Type B pancreatic cell (in vitro differentiated cells): ENCODE measurements at regions not wholly inside any gene's neighbourhood (a gene's known extent, or its start where the extent isn't known, plus 50 kb on each side); places are given as distances from the start of the nearest gene placed in this dataset.

Source experiments
- DNase-seq: peaks from one replicate; pipeline ENCODE4 v3.0.0; 2021; ENCODE audit warnings: mixed read lengths; ENCODE audit not compliant: unreplicated experiment; ENCODE audit errors: extremely low spot score
- H3K27ac Mint-ChIP-seq: 2 replicates; pipeline ENCODE4 v1.8.0; 2021; ENCODE audit warnings: mild to moderate bottlenecking, mixed read lengths
- H3K27me3 Mint-ChIP-seq: 2 replicates; pipeline ENCODE4 v1.8.0; 2021; ENCODE audit warnings: mixed read lengths
- H3K36me3 Mint-ChIP-seq: 2 replicates; pipeline ENCODE4 v1.8.0; 2021; ENCODE audit warnings: mixed read lengths
- H3K4me1 Mint-ChIP-seq: one replicate; pipeline ENCODE4 v1.8.0; 2021; ENCODE audit warnings: mixed read lengths; ENCODE audit not compliant: unreplicated experiment
- H3K4me3 Mint-ChIP-seq: 2 replicates; pipeline ENCODE4 v1.8.0; 2021; ENCODE audit warnings: mild to moderate bottlenecking, mixed read lengths
- H3K9me3 Mint-ChIP-seq: 2 replicates; pipeline ENCODE4 v1.8.0; 2021; ENCODE audit warnings: mixed read lengths
- CTCF ChIP-seq: fragments of 200-600 bp; sonication (generic); conservative IDR thresholded peaks from 2 replicates; pipeline ENCODE4 v1.5.0; 2021; ENCODE audit warnings: antibody characterized with exemption, mild to moderate bottlenecking

- no peak for DNase-seq
- Mint-ChIP-seq H3K36me3 (peaks cover 3% of the 10 kb centered on the region), H3K4me3 (no peak overlapping the region), H3K27me3 (no peaks in the 10 kb centered on the region), H3K9me3 (peaks cover 8% of the 10 kb centered on the region), H3K27ac (no peak overlapping the region), H3K4me1 (no peaks in the 10 kb centered on the region)
- TF ChIP-seq CTCF, result no peak
Measured at GRCh38 chrX:74023203-74023602, 170.7 kb upstream of the XIST start.

GRCh38 chrX:74018253-74018652 is 165.7 kb upstream of the XIST start:
- Mint-ChIP-seq H3K27me3 (no peaks in the 10 kb centered on the region), H3K36me3 (no peaks in the 10 kb centered on the region)

GRCh38 chrX:74015379-74016019 is 163.0 kb upstream of the XIST start:
- peak; percentile 97 for TF ChIP-seq CTCF
- H3K36me3 Mint-ChIP-seq, result no peaks in the 10 kb centered on the region
- no peak overlapping the region for H3K27ac Mint-ChIP-seq
- H3K4me3 Mint-ChIP-seq, result no peak overlapping the region
- H3K9me3 Mint-ChIP-seq, result no peaks in the 10 kb centered on the region
- H3K27me3 Mint-ChIP-seq, result no peaks in the 10 kb centered on the region
- peaks cover 4% of the 10 kb centered on the region for H3K4me1 Mint-ChIP-seq
- DNase-seq, result no peak

More at GRCh38 chrX:74018253-74018652, 165.7 kb upstream of the XIST start:
- Mint-ChIP-seq H3K4me1 (peaks cover 4% of the 10 kb centered on the region), H3K27ac (no peak overlapping the region), H3K9me3 (peaks cover 3% of the 10 kb centered on the region), H3K4me3 (no peak overlapping the region)
- TF ChIP-seq CTCF, result no peak
- DNase-seq, result no peak

- H3K4me1 Mint-ChIP-seq, result no peaks in the 10 kb centered on the region
- peaks cover 5% of the 10 kb centered on the region for H3K9me3 Mint-ChIP-seq
- no peak overlapping the region for H3K4me3 Mint-ChIP-seq
- peaks cover 26% of the 10 kb centered on the region for H3K36me3 Mint-ChIP-seq
- no peak overlapping the region for H3K27ac Mint-ChIP-seq
- no peaks in the 10 kb centered on the region for H3K27me3 Mint-ChIP-seq
- no peak for TF ChIP-seq CTCF
- no peak for DNase-seq
Measured at GRCh38 chrX:74009041-74009440, 156.5 kb upstream of the XIST start.

- no peak overlapping the region for H3K4me3 Mint-ChIP-seq
- H3K4me1 Mint-ChIP-seq, result no peaks in the 10 kb centered on the region
- no peaks in the 10 kb centered on the region for H3K27me3 Mint-ChIP-seq
- H3K9me3 Mint-ChIP-seq, result peaks cover 5% of the 10 kb centered on the region
- TF ChIP-seq CTCF, result no peak
- H3K36me3 Mint-ChIP-seq, result peaks cover 45% of the 10 kb centered on the region
- H3K27ac Mint-ChIP-seq, result no peak overlapping the region
- DNase-seq, result no peak
Measured at GRCh38 chrX:73992019-73992418, 139.5 kb upstream of the XIST start.

- TF ChIP-seq CTCF, result no peak
- H3K4me1 Mint-ChIP-seq, result no peaks in the 10 kb centered on the region
- DNase-seq, result no peak
- no peaks in the 10 kb centered on the region for H3K27me3 Mint-ChIP-seq
- H3K4me3 Mint-ChIP-seq, result no peak overlapping the region
- H3K9me3 Mint-ChIP-seq, result no peaks in the 10 kb centered on the region
- H3K27ac Mint-ChIP-seq, result no peak overlapping the region
- peaks cover 26% of the 10 kb centered on the region for H3K36me3 Mint-ChIP-seq
Measured at GRCh38 chrX:73987166-73987565, 134.7 kb upstream of the XIST start.
